T-helper 2 cell treated with Interferon-gamma antibody and Interleukin-4, amounts not matched to agents 5 μg/mL and 100 μg/mL, for 36 hours (primary cell): ENCODE measurements at regions not wholly inside any gene's neighbourhood (a gene's known extent, or its start where the extent isn't known, plus 50 kb on each side); places are given as distances from the start of the nearest gene placed in this dataset.

Source experiments
- DNase-seq: peaks from one replicate; pipeline ENCODE4 v3.0.0; 2021; ENCODE audit warnings: low spot score
- H3K27ac Mint-ChIP-seq: one replicate; pipeline ENCODE4 v1.8.0; 2021; ENCODE audit warnings: mild to moderate bottlenecking, mixed read lengths
- H3K27me3 Mint-ChIP-seq: one replicate; pipeline ENCODE4 v1.8.0; 2021; ENCODE audit warnings: low read depth, mixed read lengths
- H3K36me3 Mint-ChIP-seq: one replicate; pipeline ENCODE4 v1.8.0; 2021; ENCODE audit warnings: low read depth, mixed read lengths
- H3K4me1 Mint-ChIP-seq: one replicate; pipeline ENCODE4 v1.8.0; 2021; ENCODE audit warnings: low read depth, mixed read lengths
- H3K4me3 Mint-ChIP-seq: one replicate; pipeline ENCODE4 v1.8.0; 2022; ENCODE audit warnings: mild to moderate bottlenecking, moderate library complexity, mixed read lengths
- H3K9me3 Mint-ChIP-seq: one replicate; pipeline ENCODE4 v1.8.0; 2021; ENCODE audit warnings: mixed read lengths

DNA sequence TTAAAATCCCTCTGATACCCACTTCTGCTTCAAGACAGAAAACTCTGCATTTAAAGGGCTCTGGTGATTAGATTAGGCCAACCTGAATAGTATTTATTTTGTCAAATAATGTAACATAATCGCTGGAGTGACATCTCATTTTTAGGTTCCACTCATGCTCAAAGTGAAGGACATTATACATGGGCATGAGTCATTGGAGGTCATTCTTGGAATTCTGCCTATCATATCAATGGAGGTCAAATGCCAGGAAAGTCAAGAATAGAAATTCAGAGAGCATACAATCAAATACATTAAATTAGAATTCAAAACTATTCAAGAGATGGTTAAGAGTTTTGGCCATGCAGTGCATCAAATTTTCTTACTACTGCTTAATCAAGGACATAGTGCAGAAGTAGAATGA is 50.8 kb upstream of the PRSS1 start:
- H3K36me3 Mint-ChIP-seq = no peaks in the 10 kb centered on the region
- H3K27ac Mint-ChIP-seq = no peak overlapping the region
- no peak for DNase-seq
- no peaks in the 10 kb centered on the region for H3K27me3 Mint-ChIP-seq
- no peak overlapping the region for H3K4me3 Mint-ChIP-seq
- peaks cover 29% of the 10 kb centered on the region for H3K4me1 Mint-ChIP-seq
- no peaks in the 10 kb centered on the region for H3K9me3 Mint-ChIP-seq

DNA sequence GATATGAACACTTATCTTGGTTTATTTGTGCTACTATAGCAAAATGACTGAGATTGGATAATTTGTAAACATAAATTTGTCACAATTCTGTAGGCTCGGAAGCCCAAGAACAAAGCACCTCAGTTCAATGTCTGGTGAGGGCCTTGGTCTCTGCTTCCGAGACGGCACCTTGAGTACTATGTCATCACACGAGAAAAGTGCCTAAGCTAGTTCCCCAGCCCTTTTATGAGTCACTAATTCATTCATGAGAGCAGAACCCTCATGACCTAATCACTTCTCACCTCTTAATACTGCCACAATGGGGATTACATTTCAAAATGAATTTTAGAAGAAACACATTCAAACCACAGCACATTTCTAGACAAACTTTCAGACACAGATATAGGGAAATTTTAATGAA is 52.0 kb upstream of the PRSS1 start:
- no peaks in the 10 kb centered on the region for H3K9me3 Mint-ChIP-seq
- peaks cover 29% of the 10 kb centered on the region for H3K4me1 Mint-ChIP-seq
- DNase-seq = no peak
- no peaks in the 10 kb centered on the region for H3K36me3 Mint-ChIP-seq
- H3K4me3 Mint-ChIP-seq = no peak overlapping the region
- H3K27me3 Mint-ChIP-seq = no peaks in the 10 kb centered on the region
- no peak overlapping the region for H3K27ac Mint-ChIP-seq

- H3K27ac Mint-ChIP-seq = no peak overlapping the region
- H3K36me3 Mint-ChIP-seq = no peaks in the 10 kb centered on the region
These were observed 52.7 kb upstream of the PRSS1 start for GRCh38 chr7:142696456-142697179.

GRCh38 chr7:142693911-142694310 is 55.4 kb upstream of the PRSS1 start:
- H3K27me3 Mint-ChIP-seq = no peaks in the 10 kb centered on the region
- peaks cover 24% of the 10 kb centered on the region for H3K4me1 Mint-ChIP-seq
- no peaks in the 10 kb centered on the region for H3K9me3 Mint-ChIP-seq
- H3K4me3 Mint-ChIP-seq = no peak overlapping the region
- H3K36me3 Mint-ChIP-seq = no peaks in the 10 kb centered on the region
- no peak for DNase-seq
- H3K27ac Mint-ChIP-seq = no peak overlapping the region

More at GRCh38 chr7:142696456-142697179, 52.7 kb upstream of the PRSS1 start:
- DNase-seq = no peak
- Mint-ChIP-seq H3K4me3 (no peak overlapping the region), H3K9me3 (no peaks in the 10 kb centered on the region), H3K27me3 (no peaks in the 10 kb centered on the region), H3K4me1 (peaks cover 26% of the 10 kb centered on the region)

GRCh38 chr7:142690554-142691182 is 58.6 kb upstream of the PRSS1 start:
- Mint-ChIP-seq H3K4me3 (peak overlapping the region; percentile 57), H3K9me3 (no peaks in the 10 kb centered on the region), H3K4me1 (peaks cover 26% of the 10 kb centered on the region), H3K36me3 (no peaks in the 10 kb centered on the region), H3K27me3 (no peaks in the 10 kb centered on the region), H3K27ac (peak overlapping the region; percentile 79)
- no peak for DNase-seq

GRCh38 chr7:142689439-142690120 is 59.7 kb upstream of the PRSS1 start:
- no peaks in the 10 kb centered on the region for H3K9me3 Mint-ChIP-seq
- no peak for DNase-seq
- peaks cover 29% of the 10 kb centered on the region for H3K4me1 Mint-ChIP-seq
- no peak overlapping the region for H3K4me3 Mint-ChIP-seq
- no peaks in the 10 kb centered on the region for H3K36me3 Mint-ChIP-seq
- H3K27ac Mint-ChIP-seq = peak overlapping the region; percentile 20
- no peaks in the 10 kb centered on the region for H3K27me3 Mint-ChIP-seq

- H3K4me3 Mint-ChIP-seq = no peak overlapping the region
- H3K4me1 Mint-ChIP-seq = peaks cover 29% of the 10 kb centered on the region
- H3K36me3 Mint-ChIP-seq = no peaks in the 10 kb centered on the region
- H3K27me3 Mint-ChIP-seq = peaks cover 7% of the 10 kb centered on the region
- peaks cover 6% of the 10 kb centered on the region for H3K9me3 Mint-ChIP-seq
- no peak overlapping the region for H3K27ac Mint-ChIP-seq
- DNase-seq = no peak
These were observed 63.3 kb upstream of the PRSS1 start for GRCh38 chr7:142685877-142686508.

DNA sequence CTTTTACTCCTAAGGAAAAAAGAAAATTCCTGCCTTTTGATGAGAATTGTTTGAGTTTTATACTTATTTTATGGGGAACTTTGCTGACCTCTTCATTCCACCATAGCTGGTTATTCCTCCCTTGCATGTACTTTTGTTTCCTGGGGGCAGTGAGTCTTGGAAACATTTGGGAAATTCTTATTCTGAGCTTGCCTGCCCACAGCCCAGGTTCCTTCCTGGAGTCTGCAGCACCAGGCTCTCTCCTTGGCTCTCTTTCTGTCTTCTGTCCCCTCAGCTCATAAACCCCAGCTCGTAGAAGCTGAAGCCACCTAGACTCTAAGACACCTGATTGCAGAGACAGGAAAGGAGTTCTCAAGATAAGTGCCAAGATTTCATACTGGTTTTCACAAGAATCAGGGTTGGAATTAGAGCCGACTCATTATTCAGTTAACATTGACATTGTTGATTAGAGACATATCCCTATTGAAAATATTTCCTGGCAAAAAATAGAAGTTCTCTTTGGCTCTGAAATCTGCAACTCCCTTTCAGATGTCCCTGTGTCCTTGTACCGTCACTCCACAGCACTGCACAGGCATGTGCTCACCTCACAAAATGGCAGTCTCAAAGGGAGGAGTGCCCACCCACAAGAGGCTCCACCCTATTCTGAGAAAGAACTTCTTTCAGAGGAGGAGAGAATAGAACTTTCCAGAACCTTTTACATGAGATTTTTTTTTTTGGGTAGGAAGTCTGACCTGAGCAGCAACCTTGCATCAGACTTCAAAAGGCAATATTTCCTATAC is 67.8 kb upstream of the PRSS1 start:
- H3K9me3 Mint-ChIP-seq = peaks cover 10% of the 10 kb centered on the region
- peaks cover 17% of the 10 kb centered on the region for H3K4me1 Mint-ChIP-seq
- no peak for DNase-seq
- no peak overlapping the region for H3K4me3 Mint-ChIP-seq
- no peaks in the 10 kb centered on the region for H3K36me3 Mint-ChIP-seq
- H3K27ac Mint-ChIP-seq = no peak overlapping the region
- peaks cover 10% of the 10 kb centered on the region for H3K27me3 Mint-ChIP-seq

DNA sequence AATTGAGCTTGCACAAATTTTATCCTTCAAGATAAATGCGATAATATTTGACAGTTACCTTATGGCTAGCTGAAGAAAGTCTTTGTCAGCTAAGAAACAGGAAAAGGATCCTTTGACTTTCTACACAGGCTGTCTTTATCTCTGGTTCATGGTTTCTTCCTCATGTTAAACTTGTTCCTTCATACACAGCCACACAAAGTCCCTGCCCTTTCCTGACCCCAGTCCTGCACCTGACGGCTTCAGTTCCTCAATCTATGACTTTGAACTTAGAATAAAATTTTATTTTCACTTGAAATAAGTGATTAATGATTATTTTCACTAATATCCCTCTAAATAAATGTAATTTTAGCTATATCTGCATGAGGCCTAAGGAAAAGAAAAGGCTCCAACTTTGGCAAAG is 77.8 kb upstream of the PRSS1 start:
- peaks cover 27% of the 10 kb centered on the region for H3K4me1 Mint-ChIP-seq
- no peak overlapping the region for H3K27ac Mint-ChIP-seq
- no peak for DNase-seq
- H3K4me3 Mint-ChIP-seq = no peak overlapping the region
- H3K36me3 Mint-ChIP-seq = no peaks in the 10 kb centered on the region
- H3K9me3 Mint-ChIP-seq = no peaks in the 10 kb centered on the region
- H3K27me3 Mint-ChIP-seq = no peaks in the 10 kb centered on the region

- Mint-ChIP-seq H3K27ac (peak overlapping the region; percentile 63), H3K4me1 (peaks cover 27% of the 10 kb centered on the region), H3K27me3 (no peaks in the 10 kb centered on the region), H3K36me3 (no peaks in the 10 kb centered on the region), H3K4me3 (peak overlapping the region; percentile 9), H3K9me3 (no peaks in the 10 kb centered on the region)
- DNase-seq = no peak
These were observed 78.8 kb upstream of the PRSS1 start for GRCh38 chr7:142670511-142670910.

GRCh38 chr7:142669074-142669654 is 80.1 kb upstream of the PRSS1 start:
- Mint-ChIP-seq H3K4me1 (peaks cover 27% of the 10 kb centered on the region), H3K27ac (no peak overlapping the region), H3K4me3 (no peak overlapping the region), H3K9me3 (no peaks in the 10 kb centered on the region), H3K27me3 (no peaks in the 10 kb centered on the region), H3K36me3 (no peaks in the 10 kb centered on the region)
- DNase-seq = no peak

- no peaks in the 10 kb centered on the region for H3K36me3 Mint-ChIP-seq
- no peaks in the 10 kb centered on the region for H3K27me3 Mint-ChIP-seq
- peaks cover 27% of the 10 kb centered on the region for H3K4me1 Mint-ChIP-seq
- H3K9me3 Mint-ChIP-seq = no peaks in the 10 kb centered on the region
- no peak overlapping the region for H3K4me3 Mint-ChIP-seq
- no peak overlapping the region for H3K27ac Mint-ChIP-seq
- no peak for DNase-seq
These were observed 80.8 kb upstream of the PRSS1 start for GRCh38 chr7:142668495-142668894.

DNA sequence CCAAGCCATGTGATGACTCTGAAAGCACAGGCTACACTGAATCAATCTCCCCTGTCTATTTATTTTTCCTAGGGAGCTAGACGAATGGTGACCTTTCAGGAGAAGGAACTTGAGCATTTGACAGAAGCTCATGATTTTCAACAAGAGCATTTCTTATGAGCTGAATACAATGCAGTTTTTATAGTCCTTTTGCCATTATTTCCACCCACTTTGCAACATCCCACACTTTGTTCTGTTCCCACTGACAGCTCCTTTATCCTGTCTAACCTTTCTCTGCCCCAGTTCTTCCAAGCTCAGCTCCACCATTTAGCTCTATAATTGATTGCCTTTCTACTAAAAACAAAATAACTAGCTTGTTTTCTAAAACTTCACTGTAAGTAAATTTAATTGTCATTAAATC is 91.9 kb upstream of the PRSS1 start:
- DNase-seq = no peak
- Mint-ChIP-seq H3K36me3 (no peaks in the 10 kb centered on the region), H3K4me3 (no peak overlapping the region), H3K4me1 (no peaks in the 10 kb centered on the region), H3K27ac (no peak overlapping the region), H3K9me3 (no peaks in the 10 kb centered on the region), H3K27me3 (peaks cover 24% of the 10 kb centered on the region)
